ENCODE measurements at regions not wholly inside any gene's neighbourhood (a gene's known extent, or its start where the extent isn't known, plus 50 kb on each side); places are given as distances from the start of the nearest gene placed in this dataset.

DNA sequence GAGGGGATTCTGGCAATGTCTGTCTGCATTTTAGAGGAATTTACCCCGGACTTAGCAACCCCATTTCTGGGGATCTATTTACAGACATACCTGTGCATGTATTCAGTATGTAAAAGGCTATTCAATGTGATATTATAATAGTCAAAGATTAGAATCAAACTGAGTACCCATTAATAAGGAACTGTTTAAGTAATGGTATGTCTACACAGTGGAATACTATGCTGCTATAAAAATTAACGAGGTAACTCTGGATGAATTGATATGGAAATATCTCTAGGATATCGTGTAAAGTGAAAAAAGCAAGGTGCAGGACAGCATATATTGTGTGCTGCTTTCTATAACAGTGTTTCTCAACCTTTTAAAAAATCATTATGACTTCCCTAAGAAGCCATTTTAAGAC, 186.9 kb downstream of the SEMA6A start:
- no peak for TF ChIP-seq POLR2A (IDR thresholded peaks at IDR 0.05; ENCODE audit: low read depth, low read length)
- no peak for TF ChIP-seq POLR2AphosphoS5 (IDR thresholded peaks at IDR 0.05; ENCODE audit: low read depth, low read length)
- TF ChIP-seq SPI1 (IDR thresholded peaks at IDR 0.05; ENCODE audit: low read depth, low read length): no peak
- no peak for TF ChIP-seq PAX5 (IDR thresholded peaks at IDR 0.05; ENCODE audit: insufficient read depth, low read length, severe bottlenecking)
- no peak for TF ChIP-seq TAF1 (IDR thresholded peaks at IDR 0.05; ENCODE audit: low read depth, low read length)
- no peak for TF ChIP-seq POU2F2 (IDR thresholded peaks at IDR 0.05; ENCODE audit: low read depth, low read length)
